HL-60 (cell line): ENCODE measurements at regions not wholly inside any gene's neighbourhood (a gene's known extent, or its start where the extent isn't known, plus 50 kb on each side); places are given as distances from the start of the nearest gene placed in this dataset.

ENCODE experiments used
- DNase-seq, 2 experiments: peaks; one replicate each; pipeline ENCODE4 v3.0.0-alpha.2; 2010 to 2020; ENCODE audit warnings: low read depth in 1 of 2, low spot score in 1 of 2
- H3K27ac ChIP-seq: fragments of 250-450 bp; sonication (Bioruptor Pico); replicated peaks from 2 replicates; pipeline ENCODE4 v1.5.1; 2020; ENCODE audit warnings: mild to moderate bottlenecking, moderate library complexity
- H3K27me3 ChIP-seq: fragments of 250-450 bp; sonication (Bioruptor Pico); 2 replicates; pipeline ENCODE4 v1.5.1; 2021; ENCODE audit warnings: mild to moderate bottlenecking, moderate library complexity; ENCODE audit not compliant: insufficient read depth, poor library complexity, severe bottlenecking
- H3K4me3 ChIP-seq: replicated peaks from 2 replicates; pipeline ENCODE4 v1.5.1; 2011; ENCODE audit warnings: mild to moderate bottlenecking, control low read depth, low read length; ENCODE audit not compliant: insufficient read depth
- GABPA ChIP-seq: IDR thresholded peaks from 2 replicates; pipeline ENCODE4 v1.6.1; 2012; ENCODE audit warnings: low read depth
- POLR2AphosphoS5 ChIP-seq: IDR thresholded peaks from 2 replicates; pipeline ENCODE4 v1.6.1; 2012; ENCODE audit warnings: low read depth
- REST ChIP-seq: IDR thresholded peaks from 2 replicates; pipeline ENCODE4 v1.6.1; 2012; ENCODE audit warnings: low read depth; ENCODE audit not compliant: insufficient replicate concordance
- SPI1 ChIP-seq: IDR thresholded peaks from 2 replicates; pipeline ENCODE4 v1.6.1; 2012; ENCODE audit warnings: low read depth, mild to moderate bottlenecking, borderline replicate concordance
- TF ChIP-seq, protein P1 (sequence below): IDR thresholded peaks from one replicate; pipeline ENCODE4 v1.5.1; 2011; ENCODE audit warnings: low read length, control low read depth, inconsistent platforms; ENCODE audit not compliant: insufficient read depth

DNA sequence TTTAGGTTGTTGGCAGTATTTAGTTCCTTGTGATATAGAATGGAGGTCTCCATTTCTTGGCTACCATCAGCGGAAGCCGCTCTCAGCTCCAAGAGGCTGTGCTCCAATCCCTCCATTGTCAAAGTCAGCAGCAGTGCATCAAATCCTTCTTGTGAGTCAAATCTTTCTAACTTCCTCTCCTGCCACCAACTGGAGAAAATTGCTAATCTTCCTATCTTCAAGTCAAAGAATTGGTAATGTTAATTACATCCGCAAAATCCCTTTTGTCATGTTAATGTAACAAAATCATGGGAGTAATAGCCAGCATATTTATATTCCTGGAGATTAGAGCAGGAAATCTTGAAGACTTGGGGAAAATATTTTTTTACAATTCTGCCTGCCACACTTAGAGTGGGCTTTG is 436.4 kb upstream of the DYNLRB2 start:
- no peak for DNase-seq
- TF ChIP-seq REST (no peak), SPI1 (no peak), GABPA (no peak), POLR2AphosphoS5 (no peak)
- TF ChIP-seq, protein P1, sequence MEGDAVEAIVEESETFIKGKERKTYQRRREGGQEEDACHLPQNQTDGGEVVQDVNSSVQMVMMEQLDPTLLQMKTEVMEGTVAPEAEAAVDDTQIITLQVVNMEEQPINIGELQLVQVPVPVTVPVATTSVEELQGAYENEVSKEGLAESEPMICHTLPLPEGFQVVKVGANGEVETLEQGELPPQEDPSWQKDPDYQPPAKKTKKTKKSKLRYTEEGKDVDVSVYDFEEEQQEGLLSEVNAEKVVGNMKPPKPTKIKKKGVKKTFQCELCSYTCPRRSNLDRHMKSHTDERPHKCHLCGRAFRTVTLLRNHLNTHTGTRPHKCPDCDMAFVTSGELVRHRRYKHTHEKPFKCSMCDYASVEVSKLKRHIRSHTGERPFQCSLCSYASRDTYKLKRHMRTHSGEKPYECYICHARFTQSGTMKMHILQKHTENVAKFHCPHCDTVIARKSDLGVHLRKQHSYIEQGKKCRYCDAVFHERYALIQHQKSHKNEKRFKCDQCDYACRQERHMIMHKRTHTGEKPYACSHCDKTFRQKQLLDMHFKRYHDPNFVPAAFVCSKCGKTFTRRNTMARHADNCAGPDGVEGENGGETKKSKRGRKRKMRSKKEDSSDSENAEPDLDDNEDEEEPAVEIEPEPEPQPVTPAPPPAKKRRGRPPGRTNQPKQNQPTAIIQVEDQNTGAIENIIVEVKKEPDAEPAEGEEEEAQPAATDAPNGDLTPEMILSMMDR, result no peak
- no peak overlapping the region for H3K27ac ChIP-seq
- H3K4me3 ChIP-seq, result no peak overlapping the region
- no peaks in the 10 kb centered on the region for H3K27me3 ChIP-seq

GRCh38 chr16:80103463-80103862 is 437.3 kb upstream of the DYNLRB2 start:
- no peak for TF ChIP-seq GABPA
- no peak for TF ChIP-seq REST
- TF ChIP-seq, protein P1, result no peak
- TF ChIP-seq POLR2AphosphoS5, result no peak
- no peak for TF ChIP-seq SPI1
- Histone ChIP-seq H3K4me3 (no peak overlapping the region), H3K27me3 (no peaks in the 10 kb centered on the region), H3K27ac (no peak overlapping the region)
- DNase-seq, result no peak

- Histone ChIP-seq H3K27me3 (no peaks in the 10 kb centered on the region), H3K27ac (no peak overlapping the region), H3K4me3 (no peak overlapping the region)
- TF ChIP-seq GABPA (no peak), SPI1 (no peak), POLR2AphosphoS5 (no peak), REST (no peak)
- TF ChIP-seq, protein P1, result no peak
- no peak for DNase-seq
Measured at GRCh38 chr16:80100846-80101451, 439.8 kb upstream of the DYNLRB2 start.
